Stimulated activated naive CD8-positive, alpha-beta T cell treated with anti-CD3 and anti-CD28 coated beads, Interleukin-15, Interleukin-2, amounts not matched to agents 100 ng/mL and 50 ng/mL, for 24 hours (primary cell): ENCODE measurements at regions not wholly inside any gene's neighbourhood (a gene's known extent, or its start where the extent isn't known, plus 50 kb on each side); places are given as distances from the start of the nearest gene placed in this dataset.

ENCODE experiments used
- H3K27ac Mint-ChIP-seq: one replicate; pipeline ENCODE4 v1.8.0; 2021; ENCODE audit warnings: mild to moderate bottlenecking, mixed read lengths
- H3K27me3 Mint-ChIP-seq: one replicate; pipeline ENCODE4 v1.8.0; 2021; ENCODE audit warnings: mixed read lengths
- H3K36me3 Mint-ChIP-seq: one replicate; pipeline ENCODE4 v1.8.0; 2021; ENCODE audit warnings: low read depth, mixed read lengths
- H3K4me1 Mint-ChIP-seq: one replicate; pipeline ENCODE4 v1.8.0; 2021; ENCODE audit warnings: low read depth, mixed read lengths
- H3K4me3 Mint-ChIP-seq: one replicate; pipeline ENCODE4 v1.8.0; 2021; ENCODE audit warnings: mild to moderate bottlenecking, mixed read lengths
- H3K9me3 Mint-ChIP-seq: one replicate; pipeline ENCODE4 v1.8.0; 2021; ENCODE audit warnings: mixed read lengths

GRCh38 chr11:104630352-104630751 is 267.9 kb downstream of the CASP12 start:
- Mint-ChIP-seq H3K4me1 (no peaks in the 10 kb centered on the region), H3K4me3 (no peak overlapping the region), H3K27ac (no peak overlapping the region), H3K9me3 (no peaks in the 10 kb centered on the region), H3K27me3 (no peaks in the 10 kb centered on the region), H3K36me3 (no peaks in the 10 kb centered on the region)

DNA sequence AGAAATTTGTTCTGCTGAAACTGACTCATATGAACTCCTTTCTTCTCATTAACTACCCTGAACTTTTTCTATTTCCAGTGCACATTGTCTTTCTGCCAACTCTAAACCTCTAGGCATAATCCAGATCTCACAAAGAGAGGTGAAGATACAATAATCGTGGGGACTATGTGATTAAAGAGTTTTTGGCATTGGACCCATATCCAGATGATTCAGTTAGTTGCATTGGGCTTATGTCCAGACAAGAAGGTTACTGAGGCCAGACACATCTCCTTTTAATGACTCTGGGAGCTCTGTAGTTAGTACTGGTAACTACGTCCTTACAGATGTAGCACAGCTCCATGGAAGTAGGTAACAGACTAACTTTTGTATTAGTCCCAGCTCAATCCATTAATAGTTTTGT is 273.0 kb downstream of the CASP12 start:
- no peaks in the 10 kb centered on the region for H3K27me3 Mint-ChIP-seq

GRCh38 chr11:104624021-104624420 is 274.2 kb downstream of the CASP12 start:
- Mint-ChIP-seq H3K4me3 (no peak overlapping the region), H3K27me3 (no peaks in the 10 kb centered on the region), H3K36me3 (no peaks in the 10 kb centered on the region), H3K9me3 (peaks cover 4% of the 10 kb centered on the region), H3K4me1 (peaks cover 32% of the 10 kb centered on the region), H3K27ac (peak overlapping the region; percentile 74)

More for the DNA sequence above, 273.0 kb downstream of the CASP12 start:
- H3K9me3 Mint-ChIP-seq: peaks cover 4% of the 10 kb centered on the region
- H3K4me3 Mint-ChIP-seq: no peak overlapping the region
- no peaks in the 10 kb centered on the region for H3K36me3 Mint-ChIP-seq
- no peak overlapping the region for H3K27ac Mint-ChIP-seq
- peaks cover 32% of the 10 kb centered on the region for H3K4me1 Mint-ChIP-seq

DNA sequence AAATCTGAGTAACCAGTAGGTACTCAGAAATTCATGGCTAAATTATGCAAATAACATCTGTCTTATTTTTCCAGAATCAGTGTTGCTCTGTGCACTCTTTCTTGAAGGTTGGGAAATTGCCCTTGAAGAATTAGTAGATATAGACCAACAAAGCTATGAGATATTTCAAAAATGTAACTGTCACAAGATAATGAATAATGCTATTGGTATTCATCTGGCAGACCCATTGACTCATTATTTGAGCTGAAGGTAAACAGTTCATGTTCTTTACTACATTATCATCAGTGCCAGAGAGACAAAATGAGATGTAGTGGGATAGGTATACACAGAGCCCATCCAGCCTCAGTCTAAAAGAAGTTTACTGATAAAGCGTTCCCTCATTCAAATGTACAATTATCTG is 274.7 kb downstream of the CASP12 start:
- H3K9me3 Mint-ChIP-seq: peaks cover 4% of the 10 kb centered on the region

DNA sequence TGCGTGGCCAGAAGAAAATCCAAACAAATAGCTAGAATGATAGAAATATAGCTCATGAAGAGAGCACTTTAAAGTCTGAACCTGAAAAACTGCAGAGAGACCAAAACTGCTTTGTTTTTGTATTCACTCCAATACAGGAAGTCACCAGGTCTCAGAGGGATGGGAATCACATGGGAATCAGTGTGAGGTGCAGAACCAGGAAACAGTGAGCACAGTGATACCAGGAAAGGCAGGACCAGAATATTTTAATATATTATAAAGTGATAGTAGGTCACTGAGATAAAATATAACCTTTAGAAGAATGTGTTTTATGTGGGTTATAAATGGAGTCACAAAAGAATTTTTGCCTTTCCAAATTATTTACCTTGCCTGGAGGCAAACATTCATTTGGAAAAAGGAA is 277.3 kb downstream of the CASP12 start:
- Mint-ChIP-seq H3K27ac (no peak overlapping the region), H3K9me3 (peaks cover 12% of the 10 kb centered on the region), H3K4me3 (no peak overlapping the region), H3K27me3 (no peaks in the 10 kb centered on the region), H3K4me1 (peaks cover 32% of the 10 kb centered on the region), H3K36me3 (peaks cover 3% of the 10 kb centered on the region)

More for the DNA sequence above, 274.7 kb downstream of the CASP12 start:
- H3K36me3 Mint-ChIP-seq: no peaks in the 10 kb centered on the region
- H3K27ac Mint-ChIP-seq: peak overlapping the region; percentile 74
- H3K4me1 Mint-ChIP-seq: peaks cover 32% of the 10 kb centered on the region
- peak overlapping the region; percentile 31 for H3K4me3 Mint-ChIP-seq
- H3K27me3 Mint-ChIP-seq: no peaks in the 10 kb centered on the region

- no peak overlapping the region for H3K4me3 Mint-ChIP-seq
- H3K36me3 Mint-ChIP-seq: peaks cover 3% of the 10 kb centered on the region
- H3K27me3 Mint-ChIP-seq: no peaks in the 10 kb centered on the region
- H3K4me1 Mint-ChIP-seq: peaks cover 29% of the 10 kb centered on the region
- H3K27ac Mint-ChIP-seq: no peak overlapping the region
- H3K9me3 Mint-ChIP-seq: peaks cover 12% of the 10 kb centered on the region
Measured at GRCh38 chr11:104619751-104620150, 278.5 kb downstream of the CASP12 start.

DNA sequence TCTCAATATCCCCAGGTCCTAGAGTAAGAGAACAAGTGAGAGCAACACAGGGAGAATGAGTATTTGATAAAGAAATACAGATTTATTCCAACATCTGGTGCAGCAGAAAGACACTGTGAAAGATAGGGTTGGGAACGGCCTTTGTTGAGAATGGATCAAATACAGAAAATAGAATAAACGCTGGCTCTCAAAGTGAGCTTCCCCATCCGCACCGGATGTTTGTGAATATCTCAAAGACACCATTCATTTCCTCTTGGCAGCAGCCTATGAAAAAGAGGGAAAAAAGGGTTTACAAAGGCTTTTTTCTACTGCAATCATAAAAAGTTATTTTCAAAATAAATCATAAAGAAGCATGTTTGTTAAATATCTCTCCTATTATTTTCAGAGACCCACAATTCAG is 279.3 kb downstream of the CASP12 start:
- Mint-ChIP-seq H3K27ac (no peak overlapping the region), H3K4me3 (no peak overlapping the region), H3K9me3 (peaks cover 12% of the 10 kb centered on the region), H3K27me3 (no peaks in the 10 kb centered on the region), H3K36me3 (peaks cover 3% of the 10 kb centered on the region), H3K4me1 (peaks cover 27% of the 10 kb centered on the region)

GRCh38 chr11:104614961-104615360 is 283.3 kb downstream of the CASP12 start:
- Mint-ChIP-seq H3K9me3 (peaks cover 8% of the 10 kb centered on the region), H3K27me3 (no peaks in the 10 kb centered on the region), H3K4me1 (peaks cover 16% of the 10 kb centered on the region), H3K27ac (no peak overlapping the region), H3K4me3 (no peak overlapping the region), H3K36me3 (peaks cover 3% of the 10 kb centered on the region)

DNA sequence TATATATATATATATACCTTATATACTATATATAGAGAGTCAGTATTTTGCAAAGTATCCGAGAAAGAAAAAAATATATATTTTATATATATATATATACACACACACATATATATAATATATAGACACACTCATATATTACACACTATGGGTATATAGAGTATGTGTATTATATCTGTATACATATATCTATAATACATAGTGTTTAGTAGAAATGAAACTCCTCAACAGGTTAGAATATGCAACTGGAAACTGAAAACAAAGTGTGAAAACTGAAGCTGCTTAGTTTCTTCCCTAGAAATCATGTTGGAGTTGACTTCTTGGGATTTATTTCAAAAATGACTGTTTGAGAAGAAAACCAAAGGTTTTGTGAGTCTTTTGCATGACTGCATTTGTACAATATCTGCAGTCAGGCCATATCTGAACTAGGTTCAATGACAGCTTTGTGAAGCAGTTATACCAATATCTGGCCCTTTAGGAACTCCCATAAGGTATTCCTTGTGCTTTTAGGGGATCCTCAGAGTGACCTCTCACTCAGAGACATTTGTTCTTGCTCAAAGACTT is 284.1 kb downstream of the CASP12 start:
- Mint-ChIP-seq H3K27ac (no peak overlapping the region), H3K4me3 (no peak overlapping the region), H3K36me3 (peaks cover 3% of the 10 kb centered on the region), H3K27me3 (no peaks in the 10 kb centered on the region), H3K4me1 (peaks cover 24% of the 10 kb centered on the region), H3K9me3 (peaks cover 8% of the 10 kb centered on the region)

DNA sequence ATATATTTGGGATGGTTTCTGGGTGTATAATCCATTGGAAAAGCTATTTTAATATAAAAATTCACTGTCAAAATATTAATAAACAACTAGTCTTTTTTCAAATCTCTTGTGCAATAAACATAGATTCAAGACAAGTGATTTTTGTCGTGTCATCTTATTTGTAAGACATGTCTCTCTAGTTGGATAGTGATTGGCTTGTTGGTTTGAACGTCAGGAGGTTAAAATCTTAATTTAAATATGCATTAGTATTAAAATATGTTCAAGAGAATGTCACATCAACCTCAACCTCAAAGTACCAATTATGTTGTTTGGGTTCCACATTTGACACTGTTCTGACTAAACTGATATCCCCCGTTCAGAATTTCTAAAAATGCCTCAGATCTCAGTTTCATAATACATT is 287.6 kb downstream of the CASP12 start:
- Mint-ChIP-seq H3K4me3 (no peak overlapping the region), H3K36me3 (no peaks in the 10 kb centered on the region), H3K27ac (no peak overlapping the region), H3K27me3 (no peaks in the 10 kb centered on the region), H3K4me1 (peaks cover 25% of the 10 kb centered on the region), H3K9me3 (no peaks in the 10 kb centered on the region)

DNA sequence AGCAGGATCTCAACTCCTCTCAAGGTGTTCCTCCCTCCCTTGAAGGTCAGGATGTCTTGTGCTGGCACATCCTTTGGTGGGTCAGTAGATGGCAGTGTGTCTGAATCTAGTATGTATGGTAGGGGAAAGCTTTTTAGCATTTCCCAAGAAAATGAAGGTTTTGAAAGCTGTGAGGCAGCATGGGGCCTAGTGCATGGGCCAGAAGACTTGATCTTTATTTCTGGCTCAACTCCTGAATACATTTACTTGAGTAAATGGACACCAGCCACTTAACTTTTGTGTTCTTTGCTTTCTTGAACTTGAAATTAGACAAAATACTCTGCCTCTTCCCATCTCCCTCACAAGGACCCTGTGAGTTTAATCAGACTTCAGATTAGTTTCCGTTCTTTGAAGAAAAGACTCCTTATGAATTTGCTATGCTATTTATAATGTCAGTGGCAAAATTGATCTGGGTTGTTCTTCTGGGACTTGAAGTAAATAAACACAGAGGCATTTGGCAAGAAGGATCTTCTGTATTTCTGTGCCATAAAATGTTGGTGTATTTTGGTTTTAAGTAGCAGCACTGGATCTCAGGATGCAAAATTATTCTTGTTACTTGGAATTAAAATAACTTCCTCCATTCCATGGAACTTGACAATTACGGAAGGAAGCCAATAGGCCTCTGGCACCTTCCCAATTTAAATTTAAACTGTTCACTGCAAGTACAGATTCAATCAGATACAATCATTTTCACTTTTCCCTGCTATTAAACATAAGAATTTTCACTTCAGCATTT is 288.8 kb downstream of the CASP12 start:
- Mint-ChIP-seq H3K4me3 (no peak overlapping the region), H3K27me3 (no peaks in the 10 kb centered on the region), H3K4me1 (peaks cover 23% of the 10 kb centered on the region), H3K27ac (peak overlapping the region; percentile 21), H3K36me3 (no peaks in the 10 kb centered on the region), H3K9me3 (no peaks in the 10 kb centered on the region)

DNA sequence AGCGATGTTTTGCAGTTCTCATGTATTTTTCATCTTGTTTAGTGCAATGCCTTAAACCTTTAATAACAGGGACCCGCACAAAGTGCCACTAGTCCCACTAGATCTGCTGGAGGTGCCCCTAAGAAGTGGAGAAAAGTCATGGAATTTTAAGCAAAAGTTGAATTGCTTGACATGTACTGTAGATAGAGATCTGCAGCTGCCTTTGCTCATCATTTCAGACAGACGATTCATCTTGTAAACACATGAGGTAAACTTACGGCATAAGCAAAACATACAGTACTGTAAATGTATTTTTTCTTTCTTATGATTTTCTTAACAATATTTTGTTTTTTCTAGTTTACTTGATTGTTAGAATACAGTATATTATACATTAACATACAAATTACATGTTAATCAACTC is 295.6 kb downstream of the CASP12 start:
- Mint-ChIP-seq H3K4me3 (no peak overlapping the region), H3K36me3 (no peaks in the 10 kb centered on the region), H3K27me3 (no peaks in the 10 kb centered on the region), H3K4me1 (no peaks in the 10 kb centered on the region), H3K9me3 (peaks cover 9% of the 10 kb centered on the region), H3K27ac (no peak overlapping the region)

DNA sequence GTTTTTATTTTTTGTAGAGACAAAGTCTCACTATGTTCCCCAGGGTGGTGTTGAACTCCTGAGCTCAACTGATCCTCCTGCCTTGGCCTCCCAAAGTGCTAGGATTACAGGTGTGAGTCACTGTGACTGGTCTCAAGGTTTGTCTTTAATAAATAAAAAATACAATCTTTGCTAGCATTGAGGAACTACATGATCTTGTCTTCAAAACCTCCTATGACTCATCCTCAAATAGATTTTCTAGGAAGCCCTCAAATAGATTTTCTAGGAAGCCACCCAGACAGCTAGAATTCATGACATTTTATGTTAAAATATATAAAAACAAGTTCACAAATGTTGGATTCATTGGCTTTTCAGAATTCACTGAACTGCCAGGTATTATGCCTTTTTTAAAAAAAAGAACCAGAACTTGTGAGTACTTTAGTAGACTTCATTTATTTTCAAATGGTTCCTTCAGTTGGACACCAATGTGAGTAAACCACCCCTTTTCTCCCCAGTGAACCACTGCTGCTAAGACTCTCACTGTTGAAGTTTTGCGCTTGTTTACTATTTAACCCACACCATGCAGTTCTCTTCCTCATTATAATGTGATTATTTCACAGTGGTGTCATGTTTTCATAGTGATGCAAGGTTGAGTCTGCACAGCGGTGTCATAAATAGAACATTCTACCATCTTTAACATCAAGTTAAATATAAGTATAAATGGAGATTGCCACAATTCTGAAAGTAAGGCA is 303.9 kb downstream of the CASP12 start:
- H3K9me3 Mint-ChIP-seq: no peaks in the 10 kb centered on the region
- no peaks in the 10 kb centered on the region for H3K36me3 Mint-ChIP-seq
- no peak overlapping the region for H3K4me3 Mint-ChIP-seq
- no peaks in the 10 kb centered on the region for H3K27me3 Mint-ChIP-seq
- H3K27ac Mint-ChIP-seq: no peak overlapping the region
- no peaks in the 10 kb centered on the region for H3K4me1 Mint-ChIP-seq

GRCh38 chr11:104588970-104589369 is 309.3 kb downstream of the CASP12 start:
- no peaks in the 10 kb centered on the region for H3K9me3 Mint-ChIP-seq
- no peak overlapping the region for H3K4me3 Mint-ChIP-seq
- no peak overlapping the region for H3K27ac Mint-ChIP-seq
- H3K27me3 Mint-ChIP-seq: peaks cover 6% of the 10 kb centered on the region
- no peaks in the 10 kb centered on the region for H3K4me1 Mint-ChIP-seq
- H3K36me3 Mint-ChIP-seq: no peaks in the 10 kb centered on the region

- H3K27me3 Mint-ChIP-seq: peaks cover 6% of the 10 kb centered on the region
- H3K9me3 Mint-ChIP-seq: no peaks in the 10 kb centered on the region
- no peak overlapping the region for H3K27ac Mint-ChIP-seq
- H3K4me3 Mint-ChIP-seq: no peak overlapping the region
- no peaks in the 10 kb centered on the region for H3K36me3 Mint-ChIP-seq
- no peaks in the 10 kb centered on the region for H3K4me1 Mint-ChIP-seq
Measured at GRCh38 chr11:104588446-104588845, 309.8 kb downstream of the CASP12 start.
